Esophagus (tissue), 2 donors: ENCODE measurements at regions not wholly inside any gene's neighbourhood (a gene's known extent, or its start where the extent isn't known, plus 50 kb on each side); places are given as distances from the start of the nearest gene placed in this dataset.

Experiments used
- H3K27ac ChIP-seq, 2 donors: one replicate each; pipeline ENCODE4 v1.5.1; 2013; ENCODE audit warnings: low read depth in 2 of 2, mild to moderate bottlenecking in 2 of 2, inconsistent platforms in 1 of 2, low read length in 1 of 2, moderate library complexity in 1 of 2
- H3K27me3 ChIP-seq, 2 donors: one replicate each; pipeline ENCODE4 v1.6.1; 2013; ENCODE audit warnings: low read length in 2 of 2, control low read depth in 1 of 2, mild to moderate bottlenecking in 1 of 2; ENCODE audit not compliant: insufficient read depth in 2 of 2, control insufficient read depth in 1 of 2
- H3K36me3 ChIP-seq, 2 donors: one replicate each; pipeline ENCODE4 v1.6.1; 2013; ENCODE audit warnings: low read length in 1 of 2; ENCODE audit not compliant: control insufficient read depth in 2 of 2, insufficient read depth in 2 of 2
- H3K4me1 ChIP-seq, 2 donors: one replicate each; pipeline ENCODE4 v1.6.1; 2013; ENCODE audit warnings: low read length in 1 of 2; ENCODE audit not compliant: control insufficient read depth in 2 of 2, insufficient read depth in 2 of 2
- H3K4me3 ChIP-seq, 2 donors: one replicate each; pipeline ENCODE4 v1.5.1; 2013; ENCODE audit warnings: low read length in 2 of 2, mild to moderate bottlenecking in 2 of 2, low read depth in 1 of 2, moderate library complexity in 1 of 2
- H3K9me3 ChIP-seq, 2 donors: one replicate each; pipeline ENCODE4 v1.6.1; 2013; ENCODE audit warnings: mild to moderate bottlenecking in 2 of 2, low read depth in 1 of 2, low read length in 1 of 2, moderate library complexity in 1 of 2; ENCODE audit not compliant: control insufficient read depth in 2 of 2, insufficient read depth in 1 of 2
- WGBS, 2 donors: extraction: QIAGEN DNeasy Blood & Tissue Kit; methylation state at CpG; one replicate each; pipeline ENCODE4 v1.1.7; 2013; 5-methylcytosine and 5-hydroxymethylcytosine counted together
- donor health status: healthy with polysubstance abuse.
- donor health status: Bipolar disorder and iron deficiency.

GRCh38 chr14:100671906-100672305 is 54.8 kb upstream of the DLK1 start:
- 77 to 81% methylated on average over 5 of the region's 5 CpGs for WGBS, 2 donors
- H3K4me1 ChIP-seq = no peaks in the 10 kb centered on the region

GRCh38 chr14:100673085-100673806 is 53.4 kb upstream of the DLK1 start:
- H3K9me3 ChIP-seq = no peaks in the 10 kb centered on the region
- no peak overlapping the region for H3K4me3 ChIP-seq
- WGBS, 2 donors = 36 to 39% methylated on average over 22 of the region's 22 CpGs
- H3K36me3 ChIP-seq = no peaks in the 10 kb centered on the region
- H3K27ac ChIP-seq = no peak overlapping the region
- H3K27me3 ChIP-seq = no peaks in the 10 kb centered on the region
- peaks cover 0 to 7% of the 10 kb centered on the region in 2 donors for H3K4me1 ChIP-seq

More at GRCh38 chr14:100671906-100672305, 54.8 kb upstream of the DLK1 start:
- Histone ChIP-seq H3K9me3 (no peaks in the 10 kb centered on the region), H3K36me3 (no peaks in the 10 kb centered on the region), H3K27ac (no peak overlapping the region), H3K4me3 (no peak overlapping the region), H3K27me3 (no peaks in the 10 kb centered on the region)

GRCh38 chr14:100673807-100674154 is 52.9 kb upstream of the DLK1 start:
- WGBS, 2 donors = 86% methylated on average over 3 of the region's 3 CpGs
- Histone ChIP-seq H3K27ac (no peak overlapping the region), H3K27me3 (no peaks in the 10 kb centered on the region), H3K4me3 (no peak overlapping the region), H3K36me3 (no peaks in the 10 kb centered on the region), H3K9me3 (no peaks in the 10 kb centered on the region), H3K4me1 (peaks cover 0 to 7% of the 10 kb centered on the region in 2 donors)

- 80 to 87% methylated on average over 5 of the region's 5 CpGs for WGBS, 2 donors
- no peaks in the 10 kb centered on the region for H3K9me3 ChIP-seq
- H3K36me3 ChIP-seq = no peaks in the 10 kb centered on the region
- peaks cover 0 to 7% of the 10 kb centered on the region in 2 donors for H3K4me1 ChIP-seq
- H3K4me3 ChIP-seq = no peak overlapping the region
- H3K27ac ChIP-seq = no peak overlapping the region
- H3K27me3 ChIP-seq = no peaks in the 10 kb centered on the region
Observed at GRCh38 chr14:100674428-100674827, 52.3 kb upstream of the DLK1 start.

GRCh38 chr14:100674897-100675619 is 51.6 kb upstream of the DLK1 start:
- WGBS, 2 donors = 76 to 82% methylated on average over 19 of the region's 19 CpGs
- H3K4me1 ChIP-seq = peaks cover 0 to 11% of the 10 kb centered on the region in 2 donors
- no peaks in the 10 kb centered on the region for H3K9me3 ChIP-seq
- no peak overlapping the region for H3K4me3 ChIP-seq
- no peak overlapping the region for H3K27ac ChIP-seq
- no peaks in the 10 kb centered on the region for H3K36me3 ChIP-seq
- H3K27me3 ChIP-seq = no peaks in the 10 kb centered on the region

GRCh38 chr14:100675699-100676684 is 50.7 kb upstream of the DLK1 start:
- H3K4me1 ChIP-seq = peaks cover 0 to 11% of the 10 kb centered on the region in 2 donors
- H3K4me3 ChIP-seq = no peak overlapping the region
- no peaks in the 10 kb centered on the region for H3K9me3 ChIP-seq
- peak overlapping the region in 1 of 2 donors; percentile 26 for H3K27ac ChIP-seq
- no peaks in the 10 kb centered on the region for H3K27me3 ChIP-seq
- no peaks in the 10 kb centered on the region for H3K36me3 ChIP-seq
- 52 to 55% methylated on average over 17 to 20 of the region's 20 CpGs for WGBS, 2 donors
